H1 (cell line): ENCODE measurements at regions not wholly inside any gene's neighbourhood (a gene's known extent, or its start where the extent isn't known, plus 50 kb on each side); places are given as distances from the start of the nearest gene placed in this dataset.

ENCODE experiments used
- CTCF ChIA-PET: fragments of 300-600 bp; sonication (Branson Sonifier 250); formaldehyde crosslinking; loops from one replicate; lab custom pipeline; 2021; ENCODE audit not compliant: partially characterized antibody; lab: Charles Lee
- POLR2A ChIA-PET: fragments of 300-600 bp; sonication (Branson Sonifier 250); formaldehyde crosslinking; loops from one replicate; lab custom pipeline; 2021; ENCODE audit warnings: inconsistent platforms; ENCODE audit not compliant: partially characterized antibody; lab: Charles Lee
- DNase-seq, 2 experiments: peaks; one replicate each; pipeline versions ENCODE4 v3.0.0 to v3.0.0-alpha.2; 2010 to 2022; ENCODE audit warnings: low spot score in 2 of 2, low read depth in 1 of 2, mixed read lengths in 1 of 2
- FAIRE-seq: peaks from 2 replicates; lab custom pipeline; 2011; peaks lifted over from hg19 to GRCh38; lab: Jason Lieb, UNC
- H2AFZ ChIP-seq: 2 replicates; pipeline ENCODE4 v1.8.1; 2012; ENCODE audit warnings: low read length, inconsistent platforms
- H2AK5ac ChIP-seq: 2 replicates; pipeline ENCODE4 v1.6.1; 2013; ENCODE audit warnings: low read depth, low read length
- H2BK120ac ChIP-seq: replicated peaks from 2 replicates; pipeline ENCODE3; 2013; ENCODE audit warnings: low read depth, low read length, inconsistent platforms
- H2BK12ac ChIP-seq: 2 replicates; pipeline ENCODE4 v1.6.1; 2013; ENCODE audit warnings: low read depth, low read length
- H2BK15ac ChIP-seq: 2 replicates; pipeline ENCODE4 v1.6.1; 2013; ENCODE audit warnings: low read length
- H2BK20ac ChIP-seq: 2 replicates; pipeline ENCODE4 v1.6.1; 2013; ENCODE audit warnings: low read length
- H2BK5ac ChIP-seq: 2 replicates; pipeline ENCODE4 v1.6.1; 2013; ENCODE audit warnings: low read depth, low read length
- H3K14ac ChIP-seq: 2 replicates; pipeline ENCODE4 v1.6.1; 2013; ENCODE audit warnings: inconsistent platforms; ENCODE audit not compliant: insufficient read length
- H3K18ac ChIP-seq: 2 replicates; pipeline ENCODE4 v1.6.1; 2013; ENCODE audit warnings: low read length; ENCODE audit errors: extremely low read depth
- H3K23ac ChIP-seq: 2 replicates; pipeline ENCODE4 v1.6.1; 2013; ENCODE audit warnings: inconsistent platforms; ENCODE audit not compliant: insufficient read length
- H3K23me2 ChIP-seq: 2 replicates; pipeline ENCODE4 v1.6.1; 2013; ENCODE audit warnings: low read depth, low read length
- H3K27ac ChIP-seq: 2 replicates; pipeline ENCODE4 v1.6.1; 2011; ENCODE audit warnings: low read depth, low read length, inconsistent platforms
- H3K27me3 ChIP-seq, 4 experiments: replicated peaks in 1 of 4; 1 replicate in 1 of 4; 2 replicates in 3 of 4; pipeline versions ENCODE4 v1.6.1 to v1.8.1; 2011 to 2013; ENCODE audit warnings: low read length in 3 of 4, mild to moderate bottlenecking in 3 of 4, inconsistent platforms in 2 of 4, mixed read lengths in 2 of 4, moderate library complexity in 1 of 4; ENCODE audit not compliant: control insufficient read depth in 3 of 4, insufficient read depth in 3 of 4; ENCODE audit errors: extremely low read depth in 1 of 4
- H3K36me3 ChIP-seq, 4 experiments: 2 replicates each; pipeline versions ENCODE4 v1.6.1 to v1.8.1; 2011 to 2013; ENCODE audit warnings: mild to moderate bottlenecking in 4 of 4, low read length in 3 of 4, moderate library complexity in 2 of 4, control low read depth in 1 of 4, inconsistent platforms in 1 of 4; ENCODE audit not compliant: insufficient read depth in 4 of 4, control insufficient read depth in 2 of 4
- H3K4ac ChIP-seq: replicated peaks from 2 replicates; pipeline ENCODE3; 2013; ENCODE audit warnings: low read length, low read depth, mixed read lengths, inconsistent platforms; ENCODE audit not compliant: insufficient read length
- H3K4me1 ChIP-seq, 4 experiments: replicated peaks in 1 of 4; 1 replicate in 1 of 4; 2 replicates in 3 of 4; pipeline versions ENCODE4 v1.6.1 to v1.8.1; 2011 to 2013; ENCODE audit warnings: low read length in 3 of 4, inconsistent platforms in 2 of 4, mixed read lengths in 1 of 4; ENCODE audit not compliant: insufficient read depth in 4 of 4, control insufficient read depth in 3 of 4
- H3K4me2 ChIP-seq, 2 experiments: 2 replicates each; pipeline versions ENCODE4 v1.6.1 to v1.8.1; 2011 to 2013; ENCODE audit warnings: low read depth in 2 of 2, low read length in 2 of 2, control low read depth in 1 of 2, inconsistent platforms in 1 of 2, mild to moderate bottlenecking in 1 of 2; ENCODE audit not compliant: insufficient read depth in 1 of 2
- H3K4me3 ChIP-seq, 4 experiments: fragments of 200-600, 300-600 bp in 1 of 4; sonication (generic), shearing (Covaris generic), sonication (Bioruptor Twin) in 1 of 4; 2 replicates each; pipeline versions ENCODE4 v1.5.1 to v1.8.1; 2011 to 2016; ENCODE audit warnings: low read length in 4 of 4, low read depth in 3 of 4, control low read depth in 2 of 4, inconsistent platforms in 2 of 4, mild to moderate bottlenecking in 2 of 4, mixed read lengths in 1 of 4, moderate library complexity in 1 of 4; ENCODE audit not compliant: insufficient read depth in 2 of 4; ENCODE audit errors: extremely low read depth in 1 of 4
- H3K56ac ChIP-seq: replicated peaks from 2 replicates; pipeline ENCODE3; 2013; ENCODE audit warnings: low read depth, mild to moderate bottlenecking, mixed read lengths, low read length, inconsistent platforms; ENCODE audit not compliant: insufficient read length
- H3K79me1 ChIP-seq: 2 replicates; pipeline ENCODE4 v1.6.1; 2013; ENCODE audit warnings: low read depth, low read length, control low read depth
- H3K79me2 ChIP-seq, 2 experiments: 2 replicates each; pipeline versions ENCODE4 v1.6.1 to v1.8.1; 2012 to 2013; ENCODE audit warnings: low read length in 2 of 2, mild to moderate bottlenecking in 2 of 2, inconsistent platforms in 1 of 2; ENCODE audit not compliant: insufficient read depth in 2 of 2, control insufficient read depth in 1 of 2
- H3K9ac ChIP-seq, 4 experiments: replicated peaks in 1 of 4; 1 replicate in 1 of 4; 2 replicates in 3 of 4; pipeline versions ENCODE4 v1.6.1 to v1.8.1; 2011 to 2013; ENCODE audit warnings: low read depth in 3 of 4, low read length in 3 of 4, control low read depth in 2 of 4, mild to moderate bottlenecking in 2 of 4, moderate library complexity in 2 of 4, inconsistent platforms in 1 of 4; ENCODE audit errors: extremely low read depth in 1 of 4
- H3K9me3 ChIP-seq, 2 experiments: 2 replicates each; pipeline versions ENCODE4 v1.6.1 to v1.8.1; 2012 to 2013; ENCODE audit warnings: mild to moderate bottlenecking in 2 of 2, moderate library complexity in 2 of 2, control low read depth in 1 of 2, inconsistent platforms in 1 of 2, low read depth in 1 of 2, low read length in 1 of 2, mixed read lengths in 1 of 2; ENCODE audit not compliant: insufficient read depth in 2 of 2
- H4K20me1 ChIP-seq, 2 experiments: replicated peaks in 1 of 2; 2 replicates each; pipeline versions ENCODE3 to v1.8.1; 2011 to 2013; ENCODE audit warnings: inconsistent platforms in 2 of 2, low read length in 2 of 2, mild to moderate bottlenecking in 1 of 2; ENCODE audit not compliant: insufficient read depth in 2 of 2, control insufficient read depth in 1 of 2
- H4K5ac ChIP-seq: 2 replicates; pipeline ENCODE4 v1.6.1; 2013; ENCODE audit warnings: low read length, low read depth, mixed read lengths, inconsistent platforms; ENCODE audit not compliant: insufficient read length
- H4K8ac ChIP-seq: 2 replicates; pipeline ENCODE4 v1.8.0; 2013; ENCODE audit warnings: mild to moderate bottlenecking, moderate library complexity, low read length, inconsistent platforms; ENCODE audit not compliant: insufficient read depth; ENCODE audit errors: extremely low read depth
- H4K91ac ChIP-seq: replicated peaks from 2 replicates; pipeline ENCODE3; 2013; ENCODE audit warnings: low read length, mixed read lengths, inconsistent platforms; ENCODE audit not compliant: insufficient read length
- BCL11A ChIP-seq, 2 experiments: IDR thresholded peaks; one replicate each; pipeline ENCODE4 v1.6.1; 2011; ENCODE audit warnings: low read depth in 2 of 2, low read length in 2 of 2, mild to moderate bottlenecking in 2 of 2
- CBX5 ChIP-seq: fragments of 300-800, 300-1000 bp; sonication (generic); IDR thresholded peaks from 2 replicates; pipeline ENCODE4 v1.7.1; 2016; ENCODE audit warnings: antibody characterized with exemption, low read length, low read depth
- CREB1 ChIP-seq: IDR thresholded peaks from 2 replicates; pipeline ENCODE4 v1.6.1; 2012; ENCODE audit warnings: inconsistent platforms
- KDM4A ChIP-seq: IDR thresholded peaks from one replicate; pipeline ENCODE4 v1.7.1; 2012; ENCODE audit warnings: low read depth, mild to moderate bottlenecking, moderate library complexity, low read length, inconsistent platforms; ENCODE audit not compliant: severe bottlenecking
- MAFK ChIP-seq: IDR thresholded peaks from 2 replicates; pipeline ENCODE4 v1.6.1; 2012; ENCODE audit warnings: low read depth, mild to moderate bottlenecking, improper control_type of control experiment, low read length
- MAX ChIP-seq: IDR thresholded peaks from 2 replicates; pipeline ENCODE4 v1.6.1; 2012; ENCODE audit warnings: inconsistent platforms
- NANOG ChIP-seq: IDR thresholded peaks from 2 replicates; pipeline ENCODE4 v1.6.1; 2011; ENCODE audit warnings: low read length, low read depth, mild to moderate bottlenecking, inconsistent platforms; ENCODE audit not compliant: insufficient read depth, poor library complexity, severe bottlenecking
- RAD21 ChIP-seq, 2 experiments: IDR thresholded peaks in 1 of 2; conservative IDR thresholded peaks in 1 of 2; 2 replicates each; pipeline ENCODE4 v1.6.1; 2011; ENCODE audit warnings: low read depth in 2 of 2, low read length in 2 of 2, improper control_type of control experiment in 1 of 2, inconsistent platforms in 1 of 2, mild to moderate bottlenecking in 1 of 2, moderate library complexity in 1 of 2
- RBBP5 ChIP-seq: IDR thresholded peaks from 2 replicates; pipeline ENCODE4 v1.7.1; 2012; ENCODE audit warnings: low read depth, mild to moderate bottlenecking, inconsistent platforms, low read length, moderate library complexity, borderline replicate concordance
- SIRT6 ChIP-seq: IDR thresholded peaks from one replicate; pipeline ENCODE4 v1.7.1; 2012; ENCODE audit warnings: low read length, inconsistent platforms
- SP1 ChIP-seq: IDR thresholded peaks from 2 replicates; pipeline ENCODE4 v1.6.1; 2011; ENCODE audit warnings: low read depth, low read length
- TCF12 ChIP-seq: IDR thresholded peaks from 2 replicates; pipeline ENCODE4 v1.6.1; 2011; ENCODE audit warnings: low read depth, mild to moderate bottlenecking, low read length
- TEAD4 ChIP-seq: IDR thresholded peaks from 2 replicates; pipeline ENCODE4 v1.6.1; 2012; ENCODE audit warnings: low read depth, low read length, inconsistent platforms, mixed read lengths
- WGBS, 2 experiments: shearing (Covaris generic) in 1 of 2; methylation state at CpG; one replicate each; pipeline versions ENCODE4 v1.1.6 to v1.1.7; 2013 to 2015; ENCODE audit warnings: low lambda C conversion rate in 2 of 2, mixed read lengths in 2 of 2, inconsistent platforms in 1 of 2, low coverage in 1 of 2, missing lambda C conversion rate in 1 of 2; ENCODE audit not compliant: insufficient replicate concordance in 2 of 2, insufficient coverage in 1 of 2, insufficient read length in 1 of 2; ENCODE audit errors: extremely low coverage in 1 of 2, missing lambda C conversion rate in 1 of 2; 5-methylcytosine and 5-hydroxymethylcytosine counted together

- H2AK5ac ChIP-seq: no peak overlapping the region
- H3K4me1 ChIP-seq: no peaks in the 10 kb centered on the region
- FAIRE-seq: no peak
- no peak overlapping the region for H3K23ac ChIP-seq
- H4K8ac ChIP-seq: no peak overlapping the region
- H2BK5ac ChIP-seq: no peak overlapping the region
- H2BK15ac ChIP-seq: no peak overlapping the region
- H3K18ac ChIP-seq: no peak overlapping the region
- no peaks in the 10 kb centered on the region for H3K79me2 ChIP-seq
- H3K9ac ChIP-seq: no peak overlapping the region
- H3K14ac ChIP-seq: no peak overlapping the region
- H4K91ac ChIP-seq: no peak overlapping the region
- H3K9me3 ChIP-seq: no peaks in the 10 kb centered on the region
- H3K79me1 ChIP-seq: no peaks in the 10 kb centered on the region
- no peak overlapping the region for H3K4me2 ChIP-seq
- CTCF ChIA-PET: no interaction called here
- no peak overlapping the region for H3K4ac ChIP-seq
- TF ChIP-seq MAFK (no peak), KDM4A (no peak), BCL11A (IDR thresholded peaks at IDR 0.05; ENCODE audit: low read depth in 2 of 2, low read length in 2 of 2) (no peak), RBBP5 (no peak), SIRT6 (no peak), RAD21 (IDR thresholded peaks at IDR 0.05 in 1 of 2, conservative IDR thresholded peaks at IDR 0.05 in 1 of 2; ENCODE audit: low read depth in 2 of 2, low read length in 2 of 2) (no peak), NANOG (no peak), CREB1 (no peak), TEAD4 (no peak), SP1 (no peak), CBX5 (no peak), TCF12 (no peak), MAX (no peak)
- TF ChIP-seq, all 59 proteins: peak for 0
- DNase-seq: no peak
- Histone ChIP-seq H3K23me2 (no peaks in the 10 kb centered on the region), H3K27me3 (no peaks in the 10 kb centered on the region), H3K56ac (no peak overlapping the region), H2AFZ (no peak overlapping the region), H3K4me3 (no peak overlapping the region), H2BK120ac (no peak overlapping the region), H3K36me3 (no peaks in the 10 kb centered on the region), H2BK20ac (no peak overlapping the region), H3K27ac (no peak overlapping the region), H4K20me1 (no peaks in the 10 kb centered on the region), H2BK12ac (no peak overlapping the region), H4K5ac (no peak overlapping the region)
- WGBS, 2 experiments: 97% methylated on average over 3 of the region's 3 CpGs; no CpG with 5 or more reads in 1 of the 2 experiments
- POLR2A ChIA-PET: no interaction called here
These were observed 1284.5 kb downstream of the EFNA5 start for GRCh38 chr5:106386287-106386686.
